ENCODE measurements at regions not wholly inside any gene's neighbourhood (a gene's known extent, or its start where the extent isn't known, plus 50 kb on each side); places are given as distances from the start of the nearest gene placed in this dataset.

- Mint-ChIP-seq H3K36me3 (ENCODE audit: low read depth) (no peaks in the 10 kb centered on the region), H3K4me1 (peaks cover 25% of the 10 kb centered on the region), H3K27me3 (ENCODE audit: low read depth) (no peaks in the 10 kb centered on the region), H3K27ac (ENCODE audit: unreplicated experiment) (no peak overlapping the region), H3K9me3 (peaks cover 4% of the 10 kb centered on the region), H3K4me3 (no peak overlapping the region)
- DNase-seq (ENCODE audit: low read depth, low spot score), result no peak
- TF ChIP-seq CTCF (conservative IDR thresholded peaks at IDR 0.05), result no peak
These were observed 118.5 kb downstream of the SNX5 start for GRCh38 chr20:17849901-17850683.

GRCh38 chr20:17849138-17849900 is 119.3 kb downstream of the SNX5 start:
- H3K27ac Mint-ChIP-seq (ENCODE audit: unreplicated experiment), result no peak overlapping the region
- TF ChIP-seq CTCF (conservative IDR thresholded peaks at IDR 0.05), result no peak
- H3K4me1 Mint-ChIP-seq, result peaks cover 22% of the 10 kb centered on the region
- H3K36me3 Mint-ChIP-seq (ENCODE audit: low read depth), result no peaks in the 10 kb centered on the region
- peaks cover 4% of the 10 kb centered on the region for H3K9me3 Mint-ChIP-seq
- no peak overlapping the region for H3K4me3 Mint-ChIP-seq
- DNase-seq (ENCODE audit: low read depth, low spot score), result no peak
- H3K27me3 Mint-ChIP-seq (ENCODE audit: low read depth), result no peaks in the 10 kb centered on the region

- Mint-ChIP-seq H3K9me3 (peaks cover 4% of the 10 kb centered on the region), H3K27me3 (ENCODE audit: low read depth) (no peaks in the 10 kb centered on the region), H3K27ac (ENCODE audit: unreplicated experiment) (no peak overlapping the region), H3K36me3 (ENCODE audit: low read depth) (no peaks in the 10 kb centered on the region), H3K4me1 (peaks cover 17% of the 10 kb centered on the region), H3K4me3 (no peak overlapping the region)
- TF ChIP-seq CTCF (conservative IDR thresholded peaks at IDR 0.05), result no peak
- no peak for DNase-seq (ENCODE audit: low read depth, low spot score)
These were observed 120.1 kb downstream of the SNX5 start for GRCh38 chr20:17848249-17849048.

GRCh38 chr20:17845701-17846475 is 122.7 kb downstream of the SNX5 start:
- Mint-ChIP-seq H3K27me3 (ENCODE audit: low read depth) (no peaks in the 10 kb centered on the region), H3K4me1 (peaks cover 17% of the 10 kb centered on the region), H3K9me3 (peaks cover 4% of the 10 kb centered on the region), H3K4me3 (no peak overlapping the region), H3K36me3 (ENCODE audit: low read depth) (no peaks in the 10 kb centered on the region), H3K27ac (ENCODE audit: unreplicated experiment) (no peak overlapping the region)
- no peak for TF ChIP-seq CTCF (conservative IDR thresholded peaks at IDR 0.05)
- DNase-seq (ENCODE audit: low read depth, low spot score), result no peak

Data from neural crest cell (in vitro differentiated cells).